Panc1 (cell line): ENCODE measurements at regions not wholly inside any gene's neighbourhood (a gene's known extent, or its start where the extent isn't known, plus 50 kb on each side); places are given as distances from the start of the nearest gene placed in this dataset.

Experiments used
- ATAC-seq: fragments of 200-7000 bp; cut with Tn5 transposase; 2 replicates; pipeline ENCODE4 v1.9.1; 2020; ENCODE audit warnings: mild to moderate bottlenecking, moderate library complexity
- BruUV-seq: library from RNA; stranded (reverse); fragments of 400-500 nt; replicated peaks from 2 replicates; lab custom pipeline; 2021; lab: Mats Ljungman, UMichigan
- CTCF ChIA-PET: fragments of 300-600 bp; sonication (Branson Sonifier 250); formaldehyde crosslinking; loops from one replicate; lab custom pipeline; 2022; ENCODE audit warnings: antibody characterized with exemption; lab: Charles Lee
- POLR2A ChIA-PET: fragments of 300-600 bp; sonication (Branson Sonifier 250); formaldehyde crosslinking; loops from one replicate; lab custom pipeline; 2022; ENCODE audit warnings: antibody characterized with exemption; lab: Charles Lee
- DNase-seq: peaks from one replicate; pipeline ENCODE4 v3.0.0-alpha.2; 2010; ENCODE audit warnings: low read depth, low spot score
- H3K27ac ChIP-seq: 2 replicates; pipeline ENCODE4 v1.5.1; 2011; ENCODE audit warnings: mild to moderate bottlenecking, low read length, inconsistent platforms
- H3K27me3 ChIP-seq: fragments of 200-500 bp; sonication (Bioruptor generic); 2 replicates; pipeline ENCODE4 v1.6.0; 2014; ENCODE audit warnings: low read length, inconsistent platforms; ENCODE audit not compliant: control insufficient read depth, insufficient read depth
- H3K36me3 ChIP-seq: fragments of 200-500 bp; sonication (Bioruptor generic); 2 replicates; pipeline ENCODE4 v1.5.1; 2014; ENCODE audit warnings: inconsistent platforms, mild to moderate bottlenecking, low read length, moderate library complexity; ENCODE audit not compliant: control insufficient read depth, insufficient read depth
- H3K4me1 ChIP-seq: 2 replicates; pipeline ENCODE4 v1.5.1; 2011; ENCODE audit warnings: inconsistent platforms, mild to moderate bottlenecking, low read length, moderate library complexity; ENCODE audit not compliant: control insufficient read depth, insufficient read depth
- H3K4me3 ChIP-seq, 2 experiments: 2 replicates each; pipeline ENCODE4 v1.5.1; 2011 to 2012; ENCODE audit warnings: low read depth in 2 of 2, low read length in 2 of 2, mild to moderate bottlenecking in 2 of 2, inconsistent platforms in 1 of 2, moderate library complexity in 1 of 2
- H3K9me3 ChIP-seq: fragments of 200-500 bp; sonication (Bioruptor generic); 2 replicates; pipeline ENCODE4 v1.5.1; 2014; ENCODE audit warnings: low read depth, mild to moderate bottlenecking, inconsistent platforms, low read length, moderate library complexity; ENCODE audit not compliant: control insufficient read depth, insufficient read depth
- CTCF ChIP-seq: fragments of 450-650 bp; IDR thresholded peaks from 2 replicates; pipeline ENCODE4 v1.5.1; 2017; ENCODE audit warnings: mild to moderate bottlenecking
- POLR2AphosphoS5 ChIP-seq: IDR thresholded peaks from 2 replicates; pipeline ENCODE4 v1.6.1; 2012; ENCODE audit warnings: mild to moderate bottlenecking, low read depth, low read length, moderate library complexity
- REST ChIP-seq, 2 experiments: IDR thresholded peaks; 2 replicates each; pipeline ENCODE4 v1.6.1; 2011 to 2012; ENCODE audit warnings: low read depth in 2 of 2, control low read depth in 1 of 2, low read length in 1 of 2, mild to moderate bottlenecking in 1 of 2, moderate library complexity in 1 of 2; ENCODE audit not compliant: insufficient read depth in 1 of 2
- SIN3A ChIP-seq: IDR thresholded peaks from 2 replicates; pipeline ENCODE4 v1.6.1; 2012; ENCODE audit warnings: low read depth, mild to moderate bottlenecking, low read length, moderate library complexity, borderline replicate concordance; ENCODE audit not compliant: insufficient read depth
- TCF7L2 ChIP-seq: IDR thresholded peaks from 2 replicates; pipeline ENCODE4 v1.6.1; 2011; ENCODE audit warnings: mild to moderate bottlenecking, low read depth, low read length, inconsistent platforms
- in situ Hi-C: cut with HindIII; loops from 2 replicates; pipeline ENCODE4 v1.10.0; 2016; ENCODE audit warnings: low sequenced_read_pairs, low pct_unique_long_range_greater_than_20kb
- intact Hi-C: fragments of 100-400 bp; cut with micrococcal nuclease; formaldehyde crosslinking; loops from one replicate; pipeline ENCODE4 v1.10.0; 2022; ENCODE audit not compliant: unreplicated experiment

- Histone ChIP-seq H3K27me3 (no peaks in the 10 kb centered on the region), H3K36me3 (no peaks in the 10 kb centered on the region), H3K4me3 (no peak overlapping the region), H3K9me3 (no peaks in the 10 kb centered on the region), H3K27ac (no peak overlapping the region), H3K4me1 (no peaks in the 10 kb centered on the region)
- intact Hi-C loops = no loop called here
- no peak for TF ChIP-seq POLR2AphosphoS5
- no peak for TF ChIP-seq TCF7L2
- DNase-seq (no peak), ATAC-seq (no peak)
- CTCF ChIA-PET = no interaction called here
- BruUV-seq = no TSS peak
- in situ Hi-C loops = no loop called here
- POLR2A ChIA-PET = no interaction called here
Observed at GRCh38 chr13:79716191-79716590, 235.2 kb downstream of the NDFIP2 start.

DNA sequence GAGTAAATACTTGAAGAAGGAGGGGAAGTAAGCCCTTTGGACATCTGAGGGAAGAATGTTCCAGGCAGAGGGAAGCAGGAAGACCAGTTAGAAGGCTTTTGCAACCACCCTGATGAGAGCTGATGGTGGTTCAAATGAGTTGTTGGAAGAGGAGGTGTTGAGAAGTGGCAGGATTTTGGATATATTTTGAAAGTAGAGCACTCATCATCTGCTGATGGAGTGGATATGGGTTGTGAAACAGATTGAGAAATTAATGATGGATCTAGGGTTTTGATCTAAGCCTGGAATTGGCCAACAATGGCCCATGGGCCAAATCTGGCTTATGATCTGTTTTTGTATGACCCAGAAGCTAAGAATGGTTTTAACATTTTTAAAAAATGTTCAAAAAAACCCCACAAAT, 230.7 kb downstream of the NDFIP2 start:
- H3K27me3 ChIP-seq = no peaks in the 10 kb centered on the region
- no peak overlapping the region for H3K4me3 ChIP-seq
- no peak overlapping the region for H3K27ac ChIP-seq
- no peaks in the 10 kb centered on the region for H3K9me3 ChIP-seq
- TF ChIP-seq TCF7L2 (no peak), POLR2AphosphoS5 (no peak), REST (IDR thresholded peaks at IDR 0.05; ENCODE audit: insufficient read depth in 1 of 2, low read depth in 2 of 2, low read length in 1 of 2) (no peak), SIN3A (no peak), CTCF (no peak)
- no peaks in the 10 kb centered on the region for H3K36me3 ChIP-seq
- in situ Hi-C loops = no loop called here
- DNase-seq (no peak), ATAC-seq (no peak)
- ChIA-PET POLR2A (no interaction called here), CTCF (no interaction called here)
- H3K4me1 ChIP-seq = no peaks in the 10 kb centered on the region
- no TSS peak for BruUV-seq
- intact Hi-C loops = no loop called here

GRCh38 chr13:79710376-79710775, 229.4 kb downstream of the NDFIP2 start:
- Histone ChIP-seq H3K4me1 (no peaks in the 10 kb centered on the region), H3K27ac (no peak overlapping the region), H3K36me3 (no peaks in the 10 kb centered on the region), H3K4me3 (no peak overlapping the region), H3K9me3 (no peaks in the 10 kb centered on the region), H3K27me3 (no peaks in the 10 kb centered on the region)
- no peak for TF ChIP-seq SIN3A
- TF ChIP-seq REST (IDR thresholded peaks at IDR 0.05; ENCODE audit: insufficient read depth in 1 of 2, low read depth in 2 of 2, low read length in 1 of 2) = no peak
- TF ChIP-seq POLR2AphosphoS5 = no peak
- TF ChIP-seq CTCF = no peak
- no peak for TF ChIP-seq TCF7L2
- BruUV-seq = no TSS peak
- in situ Hi-C loops = no loop called here
- ATAC-seq = no peak
- CTCF ChIA-PET = no interaction called here
- POLR2A ChIA-PET = no interaction called here
- intact Hi-C loops = no loop called here
- no peak for DNase-seq
